SHP77 treated with DMSO at 0.1 percent for 48 hours (cell line): ENCODE measurements at regions not wholly inside any gene's neighbourhood (a gene's known extent, or its start where the extent isn't known, plus 50 kb on each side); places are given as distances from the start of the nearest gene placed in this dataset.

Experiments
- DNase-seq: peaks from one replicate; lab custom pipeline; 2025; lab: John Stamatoyannopoulos, UW

DNA sequence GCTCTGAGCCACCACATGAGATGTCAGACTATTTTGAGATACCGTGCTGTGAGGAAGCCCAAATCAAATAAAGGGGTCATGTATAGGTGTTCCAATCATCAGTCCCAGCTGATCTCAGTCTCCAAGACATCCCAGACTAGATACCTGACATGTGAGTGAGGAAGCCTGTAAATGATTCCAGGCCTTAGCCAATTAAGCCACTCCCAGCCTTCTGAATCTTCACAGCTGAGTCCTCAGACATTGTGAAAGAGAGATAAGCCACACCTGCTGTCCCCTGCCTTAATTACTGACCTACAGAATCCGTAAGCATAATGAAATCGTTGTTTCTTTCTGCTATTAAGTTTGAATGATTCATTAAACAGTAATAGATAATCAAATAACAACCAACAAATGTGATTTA lies 671.4 kb downstream of the ZNF674 start:
- DNase-seq, result no peak

DNA sequence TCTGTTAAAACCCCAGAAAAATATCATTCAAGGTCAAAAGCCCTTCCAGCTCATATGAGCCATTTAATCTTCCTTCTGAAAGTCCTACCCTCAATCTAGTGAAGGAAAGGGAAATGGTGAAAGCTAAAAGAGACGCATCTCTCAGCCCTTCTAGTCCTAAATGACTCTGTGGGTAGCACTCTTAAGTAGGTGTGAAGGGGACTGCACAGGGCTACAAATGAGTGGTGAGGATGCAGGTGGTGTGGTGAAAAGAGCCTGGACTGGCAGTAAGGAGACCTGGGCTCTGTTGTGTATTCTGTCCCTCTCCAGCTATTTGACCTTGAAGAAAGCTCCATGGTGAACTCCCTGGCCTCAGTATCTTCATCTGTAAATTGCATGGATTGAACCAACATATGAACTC lies 671.8 kb upstream of the DIPK2B start:
- no peak for DNase-seq

DNA sequence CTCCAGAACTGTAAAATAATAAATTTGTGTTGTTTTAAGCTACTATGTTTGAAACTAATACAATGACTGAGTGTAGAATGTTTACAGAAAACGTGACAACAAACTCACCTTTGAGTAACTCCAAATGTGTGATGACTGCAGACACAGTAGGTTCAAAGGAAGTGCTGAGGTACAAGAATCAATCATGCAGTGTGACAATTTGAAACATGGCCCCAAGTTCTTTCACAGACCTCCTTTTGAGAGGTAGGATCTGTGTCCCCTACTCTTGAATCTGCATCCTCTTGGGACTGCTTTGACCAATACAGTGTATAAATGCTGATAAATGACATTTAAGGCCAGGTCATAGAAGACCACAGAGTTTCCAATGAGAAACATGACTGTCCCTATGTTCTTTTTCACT lies 667.7 kb upstream of the DIPK2B start:
- DNase-seq, result no peak

DNA sequence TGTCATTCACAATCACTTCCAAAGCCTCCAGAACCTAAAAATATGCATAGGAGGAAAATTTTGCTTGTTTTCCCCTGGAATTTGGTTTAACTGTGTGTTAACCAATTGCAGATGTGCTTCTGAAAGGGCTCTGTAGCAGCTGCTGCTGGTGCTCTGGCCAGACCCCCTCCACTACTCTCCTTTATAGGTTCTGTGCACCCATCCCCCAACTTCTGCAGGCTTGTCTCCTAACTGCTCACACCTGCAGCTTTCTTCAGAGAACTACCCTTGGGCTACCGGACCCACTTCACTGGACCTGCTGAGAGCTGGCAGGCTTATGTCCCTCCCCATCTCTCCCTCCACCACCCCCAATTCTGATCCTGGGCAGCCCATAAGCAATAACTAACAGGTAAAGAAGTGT lies 662.1 kb upstream of the DIPK2B start:
- no peak for DNase-seq

DNA sequence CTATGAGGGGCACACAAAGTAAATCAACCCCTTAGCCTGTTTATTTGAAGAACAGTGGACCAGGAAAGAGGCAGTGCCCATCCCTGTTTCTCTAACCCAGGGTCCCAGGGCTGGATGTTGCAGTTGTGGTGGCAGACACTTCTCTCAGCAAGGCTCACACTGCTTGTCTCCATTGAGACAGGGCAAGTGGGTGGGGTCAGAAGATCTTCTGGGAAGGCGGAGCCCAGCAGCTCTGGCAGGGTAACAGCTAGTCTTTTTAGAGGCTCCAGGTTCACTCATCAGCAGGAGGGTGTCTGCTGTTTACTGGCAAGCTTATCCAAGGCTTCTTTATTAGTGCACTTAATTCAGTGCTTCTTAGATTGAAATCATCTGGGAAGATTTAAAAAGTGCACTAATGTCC lies 659.8 kb upstream of the DIPK2B start:
- DNase-seq, result no peak

DNA sequence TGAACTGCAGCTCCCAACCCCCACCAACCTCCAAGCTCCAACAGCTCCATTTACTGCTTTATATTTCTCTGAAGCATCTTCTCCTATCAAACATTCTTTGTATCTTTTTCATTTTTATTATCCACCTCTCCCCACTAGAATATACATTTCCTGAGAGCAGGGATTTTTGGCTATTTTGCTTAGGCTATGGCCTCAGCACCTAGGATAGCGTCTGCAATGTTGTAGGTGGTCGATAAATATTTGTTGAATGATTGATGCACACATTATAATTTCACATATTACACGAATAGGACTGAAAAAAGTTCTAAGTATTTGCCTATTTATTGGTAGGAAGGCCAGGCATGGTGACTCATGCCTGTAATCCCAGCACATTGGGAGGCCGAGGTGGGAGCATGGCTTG lies 658.7 kb upstream of the DIPK2B start:
- DNase-seq, result no peak

DNA sequence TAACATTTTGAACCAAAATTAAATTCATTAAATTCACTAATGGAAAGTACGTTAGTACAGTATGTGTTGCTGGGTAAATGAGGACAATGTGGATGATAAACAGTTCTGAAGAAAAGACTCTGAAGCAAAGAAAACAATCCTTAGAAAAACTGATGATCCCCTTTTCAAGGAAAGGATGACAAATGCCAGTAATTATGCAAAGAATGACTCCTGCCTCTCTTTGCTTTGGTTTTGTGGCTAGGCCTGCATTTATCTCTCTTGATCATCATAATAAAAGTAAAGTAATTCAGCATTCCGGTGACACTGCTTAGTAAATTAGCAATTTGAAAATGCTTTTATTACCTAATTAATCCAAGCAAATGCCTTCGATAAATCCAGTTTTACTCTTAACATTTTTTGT lies 652.2 kb upstream of the DIPK2B start:
- DNase-seq, result no peak

DNA sequence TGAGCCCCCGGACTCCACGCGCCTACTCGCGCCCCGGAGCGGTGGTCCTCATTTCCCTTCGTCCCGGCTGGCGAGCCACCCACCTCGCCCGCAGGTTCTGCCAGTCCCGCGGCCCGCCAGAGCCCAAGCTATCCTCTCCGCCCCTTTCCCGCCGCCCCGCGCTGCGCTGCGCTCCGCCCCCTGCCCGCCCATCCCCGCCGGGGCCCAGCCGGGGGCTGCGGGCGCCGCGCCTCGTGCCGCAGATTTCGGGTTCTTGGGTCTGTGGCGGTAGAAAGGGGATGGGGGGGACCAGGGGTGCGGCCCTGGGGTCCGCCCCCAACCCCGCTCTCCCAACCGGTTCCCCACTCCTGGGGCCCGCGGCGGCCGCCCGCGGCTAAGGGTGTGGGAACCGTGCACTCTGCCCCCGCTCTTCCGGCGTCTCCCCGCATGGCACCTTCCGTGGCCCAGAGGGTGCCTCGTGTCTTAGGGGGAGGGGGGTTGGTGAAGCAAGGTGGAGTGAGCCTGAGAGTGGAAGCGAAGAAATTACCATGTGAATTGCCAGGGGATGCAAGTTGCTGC lies 650.8 kb upstream of the DIPK2B start:
- no peak for DNase-seq

DNA sequence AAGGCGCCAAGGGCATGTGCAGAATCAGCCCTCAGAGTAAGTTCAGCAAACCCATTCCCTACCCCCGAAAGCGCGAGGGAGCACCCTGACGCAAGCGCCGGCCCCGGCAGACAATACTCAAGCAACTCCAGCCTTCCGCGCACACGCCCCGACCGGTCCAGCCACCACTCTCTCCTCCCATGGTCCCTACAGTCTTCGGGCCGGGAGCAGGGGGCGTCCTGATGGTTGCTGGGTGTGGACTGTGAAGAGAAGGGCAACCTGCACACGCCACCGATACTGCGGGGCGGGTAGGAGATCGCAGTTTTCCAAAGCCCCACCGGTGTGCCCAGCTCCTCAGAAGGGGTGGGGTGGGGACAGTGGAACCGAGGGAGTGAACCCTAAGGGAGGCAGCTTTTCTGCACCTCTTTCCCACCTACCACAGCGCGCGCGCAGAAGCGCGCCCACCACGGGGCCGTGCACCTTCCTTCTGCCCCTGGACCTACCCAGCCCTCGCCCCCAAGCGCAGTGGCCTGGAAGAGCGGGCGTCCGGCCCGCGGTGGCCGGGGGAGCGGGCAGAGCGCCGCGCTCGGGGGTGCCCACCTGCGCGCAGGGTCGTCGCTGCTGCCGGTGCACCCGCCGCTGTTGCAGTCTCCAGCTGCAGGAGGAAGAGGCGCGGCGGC lies 650.2 kb upstream of the DIPK2B start:
- DNase-seq, result no peak

DNA sequence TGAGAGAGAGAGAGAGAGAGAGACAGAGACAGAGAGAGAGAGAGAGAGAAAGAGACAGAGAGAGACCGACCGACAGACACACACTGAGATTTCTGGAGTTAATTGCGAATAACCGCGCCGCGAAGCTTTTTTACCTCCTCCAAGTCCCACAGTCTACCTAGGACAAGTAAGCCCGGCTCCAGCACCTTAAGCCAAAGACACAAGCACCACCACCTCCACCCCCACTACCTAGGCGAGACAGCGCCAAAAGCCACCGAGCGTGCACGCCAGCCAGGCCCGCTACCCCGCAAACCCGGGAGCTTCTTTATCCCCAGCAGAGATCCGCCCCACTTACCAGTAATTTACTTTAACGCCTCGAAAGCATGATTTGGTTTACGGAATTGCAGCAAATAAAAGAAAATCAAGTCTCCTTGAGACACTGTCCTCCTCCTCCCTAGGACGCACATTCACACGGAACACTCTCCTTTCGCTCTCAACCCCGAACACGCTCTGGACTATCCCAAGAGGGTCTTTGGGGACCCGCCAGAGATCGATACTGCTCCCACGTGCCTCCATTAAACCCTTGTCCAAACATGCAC lies 649.6 kb upstream of the DIPK2B start:
- no peak for DNase-seq

DNA sequence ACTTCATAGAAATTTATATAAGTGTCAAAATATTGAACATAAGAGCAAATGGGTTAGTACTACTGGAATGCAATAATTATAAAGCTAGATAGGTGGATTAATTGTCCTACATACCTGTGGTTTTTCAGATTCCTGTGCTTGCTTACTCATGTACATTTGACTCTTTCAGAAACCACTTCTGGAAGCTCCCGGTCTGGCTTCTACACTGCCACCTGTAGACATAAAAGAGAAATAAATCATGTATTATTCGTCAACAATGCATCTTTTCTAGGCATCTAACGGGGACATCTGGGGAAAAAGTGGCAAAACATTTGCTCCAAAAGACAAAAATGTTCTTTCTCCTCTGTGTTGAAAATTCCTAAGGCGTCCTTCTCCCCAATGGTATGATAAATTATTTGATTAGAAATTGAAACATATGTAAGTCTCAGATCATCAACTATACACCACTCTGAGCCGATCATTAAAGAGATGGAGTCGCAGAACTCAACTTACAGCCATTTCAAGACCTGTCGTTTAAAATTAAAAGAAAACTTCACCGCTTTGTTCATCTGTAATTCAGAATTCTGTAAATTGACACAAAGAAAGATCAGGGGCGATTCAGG lies 648.7 kb upstream of the DIPK2B start:
- DNase-seq, result no peak

DNA sequence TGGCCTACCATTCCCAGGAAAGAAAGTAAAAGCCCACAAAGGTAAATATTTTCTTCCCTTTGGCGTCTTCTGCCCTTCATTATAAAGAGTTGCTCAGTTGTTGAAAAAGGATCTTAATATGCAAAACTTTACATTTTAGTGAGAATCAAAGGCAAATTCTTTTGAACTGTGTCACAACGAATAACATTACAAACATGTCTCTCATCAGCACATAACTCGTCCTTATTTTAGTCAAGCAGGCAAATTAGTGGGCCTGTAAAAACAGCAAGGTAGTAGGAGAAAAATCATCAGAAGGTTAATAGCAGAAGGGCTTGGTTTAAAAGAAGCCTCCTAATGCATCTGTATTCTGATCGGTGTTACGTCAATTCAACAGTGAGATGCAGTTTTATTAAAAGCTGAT lies 647.3 kb upstream of the DIPK2B start:
- no peak for DNase-seq

DNA sequence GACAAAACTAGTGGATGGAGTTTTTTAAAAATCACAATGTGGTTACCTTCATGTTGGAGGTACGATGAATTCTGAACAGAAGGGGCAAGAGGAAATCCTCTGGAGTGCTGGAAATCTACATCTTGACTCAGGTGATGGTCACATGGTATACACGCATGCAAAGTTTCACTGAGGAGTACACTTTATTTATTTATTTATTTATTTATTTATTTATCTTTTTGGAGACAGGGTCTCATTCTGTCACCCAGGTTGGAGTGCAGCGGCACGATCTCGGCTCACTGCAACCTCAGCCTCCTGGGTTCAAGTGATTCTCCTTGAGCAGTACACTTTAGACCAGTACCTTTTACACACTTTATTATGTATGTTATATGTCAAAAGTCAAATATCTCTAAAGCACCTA lies 645.7 kb upstream of the DIPK2B start:
- no peak for DNase-seq

DNA sequence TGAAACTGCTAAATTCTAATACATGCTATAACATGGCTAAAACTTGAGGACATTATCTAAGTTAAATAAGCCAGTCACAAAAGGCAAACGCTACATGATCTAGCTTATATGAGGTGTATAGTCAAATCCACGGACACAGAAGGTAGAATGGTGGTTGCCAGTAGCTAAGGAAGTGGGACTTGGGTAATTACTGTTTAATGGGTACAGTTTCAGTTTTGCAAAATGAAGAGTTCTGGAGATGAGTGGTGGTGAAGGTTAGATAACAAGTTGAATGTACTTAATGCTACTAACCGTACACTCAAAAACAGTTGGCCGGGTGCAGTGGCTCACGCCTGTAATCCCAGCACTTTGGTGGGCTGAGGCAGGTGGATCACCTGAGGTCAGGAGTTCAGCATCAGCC lies 644.5 kb upstream of the DIPK2B start:
- no peak for DNase-seq

DNA sequence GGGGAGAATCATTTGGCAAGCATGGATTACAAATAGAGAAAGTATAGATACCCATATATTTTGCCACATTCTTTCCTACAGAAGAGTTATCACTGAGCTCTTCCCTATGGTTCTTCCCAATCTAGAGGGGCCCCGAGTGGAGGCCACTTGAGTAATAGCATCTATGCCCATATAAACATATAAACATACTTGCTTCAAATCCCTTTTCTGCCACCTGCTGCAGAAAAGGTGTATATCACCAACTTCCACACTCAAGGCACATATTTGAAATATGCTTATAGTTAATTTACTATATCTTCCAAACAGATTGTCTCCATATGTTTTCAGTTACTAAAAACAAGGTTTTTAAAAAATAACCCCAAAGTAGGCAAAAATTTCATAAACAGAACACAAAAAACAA lies 642.8 kb upstream of the DIPK2B start:
- no peak for DNase-seq

DNA sequence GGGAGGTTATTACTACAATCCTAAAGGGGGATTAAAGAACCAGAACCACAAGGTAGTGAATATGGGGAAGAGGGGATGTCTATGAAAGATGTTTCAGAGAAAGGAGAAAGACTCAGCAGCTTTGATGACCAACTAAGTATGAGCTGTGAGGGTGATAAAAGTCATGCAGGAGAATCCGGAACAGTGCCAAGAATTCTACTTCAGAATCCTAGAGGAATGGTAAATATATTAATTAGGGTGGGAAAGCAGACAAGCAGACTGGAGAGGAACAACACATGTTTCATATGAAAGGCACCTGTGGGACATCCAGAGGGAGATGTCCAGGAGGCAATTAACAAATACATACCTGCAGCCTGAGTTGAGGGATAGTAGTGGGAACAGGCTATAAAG lies 642.2 kb upstream of the DIPK2B start:
- DNase-seq, result no peak

DNA sequence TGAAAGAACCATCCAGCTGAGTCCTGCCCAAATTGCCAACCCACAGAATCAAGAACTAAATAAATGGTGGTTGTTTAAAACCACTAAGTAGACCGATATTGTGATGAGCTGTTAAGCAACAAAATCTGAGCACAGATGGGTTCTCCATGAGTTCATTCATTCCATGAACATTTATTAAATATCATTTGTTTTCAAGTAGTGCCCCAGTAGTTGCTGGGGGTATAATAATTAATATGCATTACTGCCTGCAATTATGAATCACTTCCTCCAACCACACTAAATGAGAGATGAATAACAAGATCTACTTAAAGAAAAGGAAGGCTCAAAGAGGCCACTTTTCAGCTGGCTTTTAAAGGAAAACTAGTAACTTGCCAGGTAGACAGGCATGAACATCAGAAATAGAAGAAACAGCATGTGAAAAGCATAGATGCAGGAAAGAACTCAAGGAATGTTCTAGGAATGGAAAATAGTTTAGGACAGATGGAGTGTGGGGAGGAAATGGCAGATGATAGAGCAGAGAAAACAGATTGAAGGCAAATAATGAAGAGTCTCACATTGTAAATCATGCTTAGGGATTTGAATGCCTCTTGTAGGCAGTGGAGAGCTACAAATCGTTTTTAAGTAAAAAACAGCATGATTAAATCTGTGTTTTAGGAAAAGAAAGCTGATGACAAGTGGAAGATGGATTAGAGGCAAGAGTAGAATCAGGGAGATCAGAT lies 641.7 kb upstream of the DIPK2B start:
- no peak for DNase-seq

DNA sequence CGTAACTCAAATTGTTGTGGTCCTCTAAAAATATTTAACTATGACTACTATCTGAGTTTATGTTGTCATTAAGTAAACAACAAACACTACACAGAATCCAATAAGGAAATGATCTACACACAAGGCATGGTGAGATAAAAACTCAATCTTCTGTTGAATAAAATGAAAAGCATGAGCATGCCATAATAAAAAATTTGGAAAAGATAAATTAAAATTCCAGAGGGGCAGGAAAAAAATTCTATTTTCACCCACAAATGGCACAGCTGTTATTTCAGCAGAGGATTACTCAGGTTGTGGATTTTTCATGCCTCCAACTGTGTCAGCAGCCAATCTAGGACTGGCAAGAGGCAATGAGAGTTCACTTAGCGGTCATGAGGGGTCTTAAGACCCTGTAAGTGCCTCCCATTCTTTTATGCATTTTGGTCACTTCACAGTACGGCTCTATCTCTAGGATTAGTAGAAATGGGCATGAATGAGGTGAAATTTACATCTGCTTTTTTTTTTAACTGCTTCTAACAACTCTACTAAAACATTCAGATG lies 639.8 kb upstream of the DIPK2B start:
- no peak for DNase-seq

DNA sequence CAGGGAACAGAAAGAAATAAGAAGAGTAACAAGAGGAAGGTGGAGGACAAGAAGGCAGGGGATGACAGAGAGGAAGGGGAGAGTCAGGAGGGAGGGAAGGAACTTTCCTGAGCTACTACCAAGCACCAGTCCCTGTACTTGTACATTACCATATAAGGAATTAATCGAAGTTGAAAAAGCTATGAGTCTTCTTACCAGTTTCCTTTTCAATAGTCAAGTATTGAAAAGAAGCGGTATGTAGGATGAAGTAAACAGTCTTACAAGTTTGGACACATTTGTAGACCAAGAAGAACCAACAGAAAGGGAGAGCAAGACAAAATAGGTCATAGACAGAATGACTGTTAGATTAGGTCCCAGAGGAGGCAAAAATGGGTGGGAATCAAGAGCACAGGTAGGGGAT lies 629.7 kb upstream of the DIPK2B start:
- no peak for DNase-seq

DNA sequence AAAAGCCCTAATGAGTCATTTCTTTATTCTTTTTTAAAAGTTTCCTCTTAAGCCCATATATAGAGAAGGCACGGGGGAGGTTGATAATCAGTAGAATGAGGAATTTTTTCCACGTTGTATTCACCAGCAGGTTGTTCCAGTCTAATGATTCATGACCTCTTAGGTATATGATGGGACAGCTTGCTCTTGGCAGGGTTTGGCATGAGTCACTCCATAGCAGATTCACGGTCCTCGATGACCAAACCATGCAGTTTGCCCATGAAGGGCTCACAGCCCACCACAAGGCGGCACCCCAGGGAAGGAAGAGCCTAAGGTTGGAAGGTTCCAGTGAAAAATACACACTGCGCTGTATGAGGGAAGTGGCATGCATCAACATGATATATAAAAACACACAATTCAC lies 623.8 kb upstream of the DIPK2B start:
- DNase-seq, result peak; percentile 1

DNA sequence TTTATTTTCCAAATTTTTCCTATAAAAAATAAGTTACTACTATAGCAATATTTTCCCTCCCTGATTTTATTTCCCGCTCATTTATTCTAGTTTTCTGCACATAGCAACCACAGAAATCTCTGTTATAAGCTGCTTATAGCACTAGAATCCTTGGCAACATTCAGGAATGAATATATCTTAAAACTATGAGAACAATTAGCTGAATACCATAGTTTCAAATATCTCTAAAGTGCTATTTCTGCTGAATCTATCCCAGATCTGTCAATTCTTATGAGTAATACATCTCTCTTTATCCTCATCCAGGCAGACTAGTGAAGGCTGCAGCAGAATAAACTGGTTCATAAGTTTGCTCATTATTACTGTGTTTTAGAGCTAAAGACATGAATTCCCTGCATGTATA lies 622.9 kb upstream of the DIPK2B start:
- no peak for DNase-seq

DNA sequence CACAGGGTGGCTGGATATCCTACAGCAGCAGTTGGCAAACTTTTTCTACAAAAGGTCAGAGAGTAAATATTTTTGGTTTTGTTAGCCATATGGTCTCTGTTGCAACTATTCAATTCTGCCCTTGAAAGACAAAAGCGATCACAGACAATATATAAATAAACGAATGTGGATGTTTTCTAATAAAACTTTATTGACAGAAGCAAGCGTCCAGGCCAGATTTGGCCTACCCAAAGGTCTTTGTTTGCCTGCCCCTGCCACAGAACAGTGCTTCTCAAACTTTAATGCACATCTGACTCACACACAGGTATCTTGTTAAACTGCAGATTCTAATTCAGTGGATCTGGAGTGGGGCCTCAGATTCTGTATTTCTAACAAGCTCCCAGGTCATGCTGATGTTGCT lies 621.4 kb upstream of the DIPK2B start:
- no peak for DNase-seq

DNA sequence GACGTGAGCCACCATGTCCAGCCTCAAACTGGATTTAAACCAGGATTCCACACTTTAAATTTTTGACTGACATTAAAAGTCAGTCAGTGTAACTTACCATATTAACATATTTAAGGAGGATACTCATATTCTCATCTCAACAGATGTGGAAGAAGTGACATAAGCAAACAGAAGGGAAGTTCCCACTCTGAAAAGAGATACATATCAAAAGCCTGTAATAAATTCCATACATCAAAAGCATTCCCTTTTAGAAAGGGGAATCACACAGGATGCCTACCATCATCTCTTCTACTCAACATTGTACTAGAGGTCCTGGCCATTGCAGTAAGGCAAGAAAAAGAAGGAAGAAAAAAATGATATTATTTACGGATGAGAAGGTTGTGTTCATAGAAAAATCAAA lies 618.2 kb upstream of the DIPK2B start:
- no peak for DNase-seq
